ENCODE measurements at regions not wholly inside any gene's neighbourhood (a gene's known extent, or its start where the extent isn't known, plus 50 kb on each side); places are given as distances from the start of the nearest gene placed in this dataset.

GRCh38 chr4:184893801-184894571 lies 68.2 kb upstream of the ACSL1 start:
- no peaks in the 10 kb centered on the region for H3K79me2 ChIP-seq (ENCODE audit: control insufficient read depth, insufficient read depth, low read length, unreplicated experiment)
- H3K4me1 ChIP-seq (ENCODE audit: control insufficient read depth, insufficient read depth, low read length, unreplicated experiment) = no peaks in the 10 kb centered on the region
- H3K4me3 ChIP-seq (ENCODE audit: low read depth, low read length) = no peak overlapping the region
- no peak overlapping the region for H3K27ac ChIP-seq (ENCODE audit: low read depth, low read length)
- H3K36me3 ChIP-seq (ENCODE audit: insufficient read depth, low read length) = no peaks in the 10 kb centered on the region
- peaks cover 20% of the 10 kb centered on the region for H3K27me3 ChIP-seq (ENCODE audit: insufficient read depth, low read length)
- H2AFZ ChIP-seq (ENCODE audit: low read length, unreplicated experiment) = no peak overlapping the region

GRCh38 chr4:184895012-184895695 lies 69.4 kb upstream of the ACSL1 start:
- H3K79me2 ChIP-seq (ENCODE audit: control insufficient read depth, insufficient read depth, low read length, unreplicated experiment) = no peaks in the 10 kb centered on the region
- H3K27me3 ChIP-seq (ENCODE audit: insufficient read depth, low read length) = peaks cover 20% of the 10 kb centered on the region
- no peak overlapping the region for H2AFZ ChIP-seq (ENCODE audit: low read length, unreplicated experiment)
- H3K4me1 ChIP-seq (ENCODE audit: control insufficient read depth, insufficient read depth, low read length, unreplicated experiment) = no peaks in the 10 kb centered on the region
- H3K27ac ChIP-seq (ENCODE audit: low read depth, low read length) = no peak overlapping the region
- H3K36me3 ChIP-seq (ENCODE audit: insufficient read depth, low read length) = no peaks in the 10 kb centered on the region
- H3K4me3 ChIP-seq (ENCODE audit: low read depth, low read length) = no peak overlapping the region

GRCh38 chr4:184896868-184897715 lies 71.3 kb upstream of the ACSL1 start:
- no peaks in the 10 kb centered on the region for H3K79me2 ChIP-seq (ENCODE audit: control insufficient read depth, insufficient read depth, low read length, unreplicated experiment)
- H3K4me1 ChIP-seq (ENCODE audit: control insufficient read depth, insufficient read depth, low read length, unreplicated experiment) = no peaks in the 10 kb centered on the region
- H2AFZ ChIP-seq (ENCODE audit: low read length, unreplicated experiment) = no peak overlapping the region
- no peak overlapping the region for H3K4me3 ChIP-seq (ENCODE audit: low read depth, low read length)
- H3K27me3 ChIP-seq (ENCODE audit: insufficient read depth, low read length) = peaks cover 20% of the 10 kb centered on the region
- no peak overlapping the region for H3K27ac ChIP-seq (ENCODE audit: low read depth, low read length)
- no peaks in the 10 kb centered on the region for H3K36me3 ChIP-seq (ENCODE audit: insufficient read depth, low read length)

DNA sequence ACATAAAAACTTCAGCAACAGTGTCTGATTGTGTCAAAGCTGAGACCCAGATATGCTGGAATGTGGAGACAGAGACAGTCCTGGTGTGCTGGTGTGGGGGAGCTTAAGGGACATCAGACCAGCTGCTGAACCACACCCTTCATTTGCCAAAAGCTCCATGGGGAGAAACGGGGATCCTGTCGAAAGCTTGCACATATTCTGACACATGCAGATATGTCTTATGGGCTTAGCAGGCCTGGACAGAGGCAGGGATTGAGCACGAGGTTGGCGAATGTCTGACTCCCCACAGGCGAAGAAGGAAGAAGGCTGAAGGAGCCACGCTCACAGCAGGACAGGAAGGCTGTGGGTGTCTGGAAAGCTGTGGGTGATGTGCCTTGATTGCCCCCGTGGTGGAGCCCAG lies 72.1 kb upstream of the ACSL1 start:
- Histone ChIP-seq H2AFZ (ENCODE audit: low read length, unreplicated experiment) (no peak overlapping the region), H3K79me2 (ENCODE audit: control insufficient read depth, insufficient read depth, low read length, unreplicated experiment) (no peaks in the 10 kb centered on the region), H3K27me3 (ENCODE audit: insufficient read depth, low read length) (peaks cover 17% of the 10 kb centered on the region), H3K4me3 (ENCODE audit: low read depth, low read length) (no peak overlapping the region), H3K27ac (ENCODE audit: low read depth, low read length) (no peak overlapping the region), H3K36me3 (ENCODE audit: insufficient read depth, low read length) (no peaks in the 10 kb centered on the region), H3K4me1 (ENCODE audit: control insufficient read depth, insufficient read depth, low read length, unreplicated experiment) (no peaks in the 10 kb centered on the region)

DNA sequence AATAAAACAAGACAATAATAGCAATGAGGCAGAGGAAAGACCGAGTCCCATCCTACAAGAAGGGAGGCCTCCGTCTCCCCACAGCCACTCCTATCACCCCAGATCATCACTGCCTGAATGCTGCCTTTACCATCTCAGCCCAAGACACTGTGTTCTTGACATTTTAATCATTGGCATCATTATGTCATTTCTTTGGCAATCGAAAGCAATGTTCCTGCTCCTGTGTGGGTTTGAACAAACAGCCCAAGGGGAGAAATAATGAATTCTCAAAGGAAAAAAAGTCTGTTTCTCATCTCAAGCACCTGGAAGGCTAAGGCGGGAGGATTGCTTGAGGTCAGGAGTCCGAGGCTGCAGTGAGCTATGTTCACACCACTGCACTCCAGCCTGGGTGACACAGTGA lies 73.0 kb upstream of the ACSL1 start:
- Histone ChIP-seq H3K27ac (ENCODE audit: low read depth, low read length) (no peak overlapping the region), H3K4me3 (ENCODE audit: low read depth, low read length) (no peak overlapping the region), H2AFZ (ENCODE audit: low read length, unreplicated experiment) (no peak overlapping the region), H3K79me2 (ENCODE audit: control insufficient read depth, insufficient read depth, low read length, unreplicated experiment) (no peaks in the 10 kb centered on the region), H3K27me3 (ENCODE audit: insufficient read depth, low read length) (peaks cover 10% of the 10 kb centered on the region), H3K4me1 (ENCODE audit: control insufficient read depth, insufficient read depth, low read length, unreplicated experiment) (no peaks in the 10 kb centered on the region), H3K36me3 (ENCODE audit: insufficient read depth, low read length) (no peaks in the 10 kb centered on the region)

- H3K27me3 ChIP-seq (ENCODE audit: insufficient read depth, low read length) = 0 out of 2 replicates have a peak, but pooled peaks cover 5% of the 10 kb centered on the region
- H3K4me3 ChIP-seq (ENCODE audit: low read depth, low read length) = no peak overlapping the region
- no peaks in the 10 kb centered on the region for H3K4me1 ChIP-seq (ENCODE audit: control insufficient read depth, insufficient read depth, low read length, unreplicated experiment)
- H2AFZ ChIP-seq (ENCODE audit: low read length, unreplicated experiment) = no peak overlapping the region
- no peaks in the 10 kb centered on the region for H3K36me3 ChIP-seq (ENCODE audit: insufficient read depth, low read length)
- no peaks in the 10 kb centered on the region for H3K79me2 ChIP-seq (ENCODE audit: control insufficient read depth, insufficient read depth, low read length, unreplicated experiment)
- no peak overlapping the region for H3K27ac ChIP-seq (ENCODE audit: low read depth, low read length)
These were observed 73.7 kb upstream of the ACSL1 start for GRCh38 chr4:184899261-184900134.

- H3K79me2 ChIP-seq (ENCODE audit: control insufficient read depth, insufficient read depth, low read length, unreplicated experiment) = no peaks in the 10 kb centered on the region
- no peak overlapping the region for H3K4me3 ChIP-seq (ENCODE audit: low read depth, low read length)
- H3K4me1 ChIP-seq (ENCODE audit: control insufficient read depth, insufficient read depth, low read length, unreplicated experiment) = no peaks in the 10 kb centered on the region
- no peaks in the 10 kb centered on the region for H3K36me3 ChIP-seq (ENCODE audit: insufficient read depth, low read length)
- peaks cover 3% of the 10 kb centered on the region; the same call in 1 of the 2 replicates for H3K27me3 ChIP-seq (ENCODE audit: insufficient read depth, low read length)
- H3K27ac ChIP-seq (ENCODE audit: low read depth, low read length) = no peak overlapping the region
- no peak overlapping the region for H2AFZ ChIP-seq (ENCODE audit: low read length, unreplicated experiment)
These were observed 74.4 kb upstream of the ACSL1 start for GRCh38 chr4:184900184-184900583.

- H3K27me3 ChIP-seq (ENCODE audit: insufficient read depth, low read length) = peaks cover 10% of the 10 kb centered on the region; the same call in 1 of the 2 replicates
- H3K79me2 ChIP-seq (ENCODE audit: control insufficient read depth, insufficient read depth, low read length, unreplicated experiment) = no peaks in the 10 kb centered on the region
- H3K36me3 ChIP-seq (ENCODE audit: insufficient read depth, low read length) = no peaks in the 10 kb centered on the region
- H2AFZ ChIP-seq (ENCODE audit: low read length, unreplicated experiment) = no peak overlapping the region
- H3K4me1 ChIP-seq (ENCODE audit: control insufficient read depth, insufficient read depth, low read length, unreplicated experiment) = no peaks in the 10 kb centered on the region
- no peak overlapping the region for H3K4me3 ChIP-seq (ENCODE audit: low read depth, low read length)
- no peak overlapping the region for H3K27ac ChIP-seq (ENCODE audit: low read depth, low read length)
These were observed 76.8 kb upstream of the ACSL1 start for GRCh38 chr4:184902550-184902949.

DNA sequence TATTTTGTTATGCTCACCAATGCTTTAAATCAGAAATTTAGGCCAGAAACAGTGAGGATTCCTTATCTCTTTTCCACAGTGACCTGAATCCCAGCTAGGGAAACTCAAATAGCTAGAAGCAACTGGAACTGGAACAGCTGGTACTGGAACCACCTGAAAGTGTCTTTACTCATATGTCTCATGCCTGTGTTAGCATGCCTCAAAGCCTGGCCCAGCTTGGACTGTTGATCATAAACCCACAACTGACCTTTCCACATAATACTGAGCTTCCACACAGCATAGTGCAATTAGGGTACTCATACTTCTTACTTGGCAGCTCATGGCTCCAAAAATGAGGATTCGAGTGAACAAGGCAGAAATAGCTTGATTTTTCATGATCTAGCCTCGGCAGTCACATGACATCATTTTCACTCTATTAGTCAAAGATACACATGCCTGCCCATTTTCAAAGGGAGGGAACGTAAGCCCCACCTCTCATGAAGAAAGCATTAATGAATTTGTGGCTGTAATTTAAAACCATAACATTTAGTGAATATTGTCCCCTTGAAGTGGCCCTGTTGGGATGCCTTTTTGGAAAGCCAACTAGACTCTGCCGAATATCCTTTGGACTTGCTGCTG lies 80.8 kb upstream of the ACSL1 start:
- peaks cover 10% of the 10 kb centered on the region; the same call in 1 of the 2 replicates for H3K27me3 ChIP-seq (ENCODE audit: insufficient read depth, low read length)
- H3K4me3 ChIP-seq (ENCODE audit: low read depth, low read length) = no peak overlapping the region
- no peak overlapping the region for H3K27ac ChIP-seq (ENCODE audit: low read depth, low read length)
- no peaks in the 10 kb centered on the region for H3K36me3 ChIP-seq (ENCODE audit: insufficient read depth, low read length)
- H2AFZ ChIP-seq (ENCODE audit: low read length, unreplicated experiment) = no peak overlapping the region
- no peaks in the 10 kb centered on the region for H3K79me2 ChIP-seq (ENCODE audit: control insufficient read depth, insufficient read depth, low read length, unreplicated experiment)
- no peaks in the 10 kb centered on the region for H3K4me1 ChIP-seq (ENCODE audit: control insufficient read depth, insufficient read depth, low read length, unreplicated experiment)

Measured in ACC112 (cell line).